ENCODE measurements at regions not wholly inside any gene's neighbourhood (a gene's known extent, or its start where the extent isn't known, plus 50 kb on each side); places are given as distances from the start of the nearest gene placed in this dataset.

DNA sequence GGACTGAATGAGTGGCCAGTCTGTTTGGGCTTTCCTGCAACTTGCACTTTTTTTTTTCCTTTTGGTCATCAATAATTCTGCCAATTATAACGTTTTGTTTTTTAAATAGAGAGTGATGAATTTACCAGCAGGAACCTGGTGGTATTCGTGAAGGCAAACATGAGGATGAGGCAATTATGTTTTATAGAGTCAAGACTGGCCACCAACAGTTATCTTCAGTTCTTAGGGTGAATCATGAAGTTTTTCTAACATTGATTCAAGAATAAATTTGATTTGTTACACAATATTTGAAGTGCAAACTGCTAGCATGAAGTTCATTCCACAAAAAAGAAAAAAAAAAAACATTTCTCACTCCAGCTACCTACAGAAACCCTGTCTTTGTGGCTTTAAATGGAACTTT, 244.5 kb downstream of the SPRY2 start:
- H3K4me1 Mint-ChIP-seq: no peaks in the 10 kb centered on the region
- no peak overlapping the region for H3K4me3 Mint-ChIP-seq
- peaks cover 13% of the 10 kb centered on the region for H3K27me3 Mint-ChIP-seq (ENCODE audit: low read depth)
- TF ChIP-seq, protein P1, sequence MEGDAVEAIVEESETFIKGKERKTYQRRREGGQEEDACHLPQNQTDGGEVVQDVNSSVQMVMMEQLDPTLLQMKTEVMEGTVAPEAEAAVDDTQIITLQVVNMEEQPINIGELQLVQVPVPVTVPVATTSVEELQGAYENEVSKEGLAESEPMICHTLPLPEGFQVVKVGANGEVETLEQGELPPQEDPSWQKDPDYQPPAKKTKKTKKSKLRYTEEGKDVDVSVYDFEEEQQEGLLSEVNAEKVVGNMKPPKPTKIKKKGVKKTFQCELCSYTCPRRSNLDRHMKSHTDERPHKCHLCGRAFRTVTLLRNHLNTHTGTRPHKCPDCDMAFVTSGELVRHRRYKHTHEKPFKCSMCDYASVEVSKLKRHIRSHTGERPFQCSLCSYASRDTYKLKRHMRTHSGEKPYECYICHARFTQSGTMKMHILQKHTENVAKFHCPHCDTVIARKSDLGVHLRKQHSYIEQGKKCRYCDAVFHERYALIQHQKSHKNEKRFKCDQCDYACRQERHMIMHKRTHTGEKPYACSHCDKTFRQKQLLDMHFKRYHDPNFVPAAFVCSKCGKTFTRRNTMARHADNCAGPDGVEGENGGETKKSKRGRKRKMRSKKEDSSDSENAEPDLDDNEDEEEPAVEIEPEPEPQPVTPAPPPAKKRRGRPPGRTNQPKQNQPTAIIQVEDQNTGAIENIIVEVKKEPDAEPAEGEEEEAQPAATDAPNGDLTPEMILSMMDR (IDR thresholded peaks at IDR 0.05; ENCODE audit: unreplicated experiment in 3 of 3): no peak
- peaks cover 8% of the 10 kb centered on the region for H3K9me3 Mint-ChIP-seq
- H3K27ac Mint-ChIP-seq: no peak overlapping the region
- H3K36me3 Mint-ChIP-seq (ENCODE audit: low read depth): no peaks in the 10 kb centered on the region

DNA sequence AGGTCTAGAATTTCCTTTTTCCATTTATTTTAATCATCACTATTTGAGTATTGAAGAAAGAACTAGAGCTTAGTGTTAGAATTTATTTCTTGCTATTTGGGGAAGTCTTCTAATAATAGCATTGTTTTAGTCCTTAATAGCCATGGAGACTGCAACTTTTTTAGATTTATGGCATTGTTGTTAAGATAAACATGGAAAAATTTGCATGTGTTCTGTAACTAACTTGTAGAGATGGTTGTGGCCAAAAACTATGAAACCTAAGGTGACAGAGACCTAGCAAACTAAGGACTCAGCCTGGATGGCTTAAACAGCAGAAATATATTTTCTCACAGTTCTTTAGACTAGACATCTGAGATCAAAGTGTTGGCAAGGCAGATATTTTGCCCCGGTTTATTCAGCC, 246.4 kb downstream of the SPRY2 start:
- H3K9me3 Mint-ChIP-seq: peaks cover 8% of the 10 kb centered on the region
- no peak overlapping the region for H3K27ac Mint-ChIP-seq
- no peaks in the 10 kb centered on the region for H3K4me1 Mint-ChIP-seq
- H3K36me3 Mint-ChIP-seq (ENCODE audit: low read depth): no peaks in the 10 kb centered on the region
- H3K27me3 Mint-ChIP-seq (ENCODE audit: low read depth): peaks cover 13% of the 10 kb centered on the region
- no peak overlapping the region for H3K4me3 Mint-ChIP-seq
- TF ChIP-seq, protein P1 (IDR thresholded peaks at IDR 0.05; ENCODE audit: unreplicated experiment in 3 of 3): no peak

DNA sequence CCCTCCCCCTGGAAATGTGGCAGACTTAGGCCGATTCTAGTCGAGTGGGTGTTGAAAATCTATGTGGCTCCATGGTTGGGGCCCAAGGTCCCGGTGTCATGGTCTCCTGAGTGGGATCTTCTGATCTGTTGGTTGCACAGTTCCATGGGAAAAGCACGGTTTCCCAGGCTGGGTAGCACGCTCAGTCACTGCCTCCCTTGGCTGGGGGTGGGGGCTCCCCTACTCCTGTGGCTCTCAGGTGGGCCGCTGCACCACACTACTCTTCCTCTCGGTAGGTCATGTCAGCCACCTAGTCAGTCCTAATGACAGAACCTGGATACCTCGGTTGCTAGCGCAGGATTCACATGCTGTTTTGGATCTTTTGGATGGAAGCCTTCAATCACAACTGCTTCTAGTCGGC, 247.0 kb downstream of the SPRY2 start:
- no peaks in the 10 kb centered on the region for H3K4me1 Mint-ChIP-seq
- peaks cover 13% of the 10 kb centered on the region for H3K27me3 Mint-ChIP-seq (ENCODE audit: low read depth)
- H3K4me3 Mint-ChIP-seq: no peak overlapping the region
- no peaks in the 10 kb centered on the region for H3K36me3 Mint-ChIP-seq (ENCODE audit: low read depth)
- no peak overlapping the region for H3K27ac Mint-ChIP-seq
- peaks cover 8% of the 10 kb centered on the region for H3K9me3 Mint-ChIP-seq
- TF ChIP-seq, protein P1 (IDR thresholded peaks at IDR 0.05; ENCODE audit: unreplicated experiment in 3 of 3): no peak

DNA sequence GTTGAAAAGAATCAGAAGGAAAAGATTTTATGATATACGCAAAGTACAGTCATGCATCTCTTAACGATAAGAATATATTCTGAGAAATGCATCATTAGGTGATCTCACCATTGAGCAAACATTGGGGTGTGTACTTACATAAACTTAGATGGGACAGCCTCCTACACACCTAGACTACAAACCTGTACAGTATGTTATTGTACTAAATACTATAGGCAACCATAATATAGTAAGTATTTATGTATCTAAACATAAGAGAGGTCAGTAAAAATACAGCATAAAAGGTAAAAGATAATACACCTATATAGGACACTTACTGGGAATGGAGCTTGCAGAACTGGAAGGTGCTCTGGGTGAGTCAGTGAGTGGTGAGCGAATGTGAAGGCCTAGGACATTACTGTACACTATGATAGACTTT, 254.6 kb downstream of the SPRY2 start:
- Mint-ChIP-seq H3K4me1 (peaks cover 16% of the 10 kb centered on the region), H3K36me3 (ENCODE audit: low read depth) (no peaks in the 10 kb centered on the region), H3K27me3 (ENCODE audit: low read depth) (no peaks in the 10 kb centered on the region), H3K9me3 (no peaks in the 10 kb centered on the region), H3K4me3 (no peak overlapping the region), H3K27ac (no peak overlapping the region)
- TF ChIP-seq, protein P1 (IDR thresholded peaks at IDR 0.05; ENCODE audit: unreplicated experiment in 3 of 3): no peak

DNA sequence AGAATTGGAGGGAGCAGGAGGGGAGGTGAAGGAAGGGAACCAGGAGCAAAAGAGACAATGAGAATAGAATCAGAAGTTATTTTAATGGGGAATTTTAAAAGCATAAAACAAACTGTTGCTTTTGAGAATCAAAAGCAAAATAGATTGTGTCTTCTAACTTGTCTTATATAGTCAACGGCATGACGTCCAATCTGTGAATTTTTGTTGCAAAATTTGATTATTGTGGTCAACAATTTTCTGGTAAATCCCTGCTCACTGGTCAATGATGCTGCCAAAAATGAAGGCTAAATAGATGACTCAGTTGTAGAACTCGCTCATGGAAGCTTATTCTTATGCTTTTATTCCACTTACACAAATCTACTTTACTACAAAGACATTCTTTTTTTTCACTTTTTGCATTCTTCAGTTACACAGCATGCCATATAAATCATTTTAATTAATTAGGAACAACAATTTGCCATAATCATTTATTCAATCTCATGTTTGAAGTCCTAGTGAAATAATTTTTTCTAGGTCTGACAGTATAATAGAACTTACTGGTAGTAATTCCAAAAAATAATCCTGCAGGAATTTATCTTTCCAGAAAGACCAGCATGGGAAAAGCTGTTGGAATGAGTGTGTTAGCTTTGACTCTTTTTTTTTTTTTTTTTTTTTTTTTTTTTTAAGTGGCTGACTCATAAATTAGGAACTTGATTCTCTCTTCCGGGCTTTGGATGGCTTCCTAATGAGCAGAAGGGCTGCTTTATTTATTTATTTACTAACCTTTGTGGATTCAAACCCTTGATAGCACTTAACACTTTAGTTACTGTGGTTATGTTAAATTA, 256.9 kb downstream of the SPRY2 start:
- peak overlapping the region in 1 of 3 experiments; percentile 16 for H3K4me3 Mint-ChIP-seq

More for the DNA sequence above, 256.9 kb downstream of the SPRY2 start:
- H3K36me3 Mint-ChIP-seq (ENCODE audit: low read depth): no peaks in the 10 kb centered on the region
- H3K27me3 Mint-ChIP-seq (ENCODE audit: low read depth): no peaks in the 10 kb centered on the region
- no peaks in the 10 kb centered on the region for H3K9me3 Mint-ChIP-seq
- peak overlapping the region in 2 of 3 experiments; percentile 60 to 69 for H3K27ac Mint-ChIP-seq
- TF ChIP-seq, protein P1 (IDR thresholded peaks at IDR 0.05; ENCODE audit: unreplicated experiment in 3 of 3): no peak
- H3K4me1 Mint-ChIP-seq: peaks cover 16% of the 10 kb centered on the region

All from nephron (organoid).